SU-DHL-6 (cell line): ENCODE measurements at regions not wholly inside any gene's neighbourhood (a gene's known extent, or its start where the extent isn't known, plus 50 kb on each side); places are given as distances from the start of the nearest gene placed in this dataset.

Experiments
- EZH2phosphoT487 ChIP-seq: fragments of 200-600 bp; sonication (generic), shearing (Covaris generic); conservative IDR thresholded peaks from 2 replicates; pipeline ENCODE4 v1.6.1; 2018; ENCODE audit warnings: mild to moderate bottlenecking, antibody characterized with exemption, low read length, moderate library complexity, mixed read lengths
- TF ChIP-seq, protein P1 (sequence below): fragments of 200-600 bp; sonication (generic); IDR thresholded peaks from one replicate; pipeline ENCODE4 v1.5.1; 2017; ENCODE audit warnings: antibody characterized with exemption, mild to moderate bottlenecking, low read length, moderate library complexity; ENCODE audit not compliant: insufficient read depth, poor library complexity, severe bottlenecking

GRCh38 chr13:37954191-37954590 is 84.6 kb upstream of the TRPC4 start:
- TF ChIP-seq, protein P1, sequence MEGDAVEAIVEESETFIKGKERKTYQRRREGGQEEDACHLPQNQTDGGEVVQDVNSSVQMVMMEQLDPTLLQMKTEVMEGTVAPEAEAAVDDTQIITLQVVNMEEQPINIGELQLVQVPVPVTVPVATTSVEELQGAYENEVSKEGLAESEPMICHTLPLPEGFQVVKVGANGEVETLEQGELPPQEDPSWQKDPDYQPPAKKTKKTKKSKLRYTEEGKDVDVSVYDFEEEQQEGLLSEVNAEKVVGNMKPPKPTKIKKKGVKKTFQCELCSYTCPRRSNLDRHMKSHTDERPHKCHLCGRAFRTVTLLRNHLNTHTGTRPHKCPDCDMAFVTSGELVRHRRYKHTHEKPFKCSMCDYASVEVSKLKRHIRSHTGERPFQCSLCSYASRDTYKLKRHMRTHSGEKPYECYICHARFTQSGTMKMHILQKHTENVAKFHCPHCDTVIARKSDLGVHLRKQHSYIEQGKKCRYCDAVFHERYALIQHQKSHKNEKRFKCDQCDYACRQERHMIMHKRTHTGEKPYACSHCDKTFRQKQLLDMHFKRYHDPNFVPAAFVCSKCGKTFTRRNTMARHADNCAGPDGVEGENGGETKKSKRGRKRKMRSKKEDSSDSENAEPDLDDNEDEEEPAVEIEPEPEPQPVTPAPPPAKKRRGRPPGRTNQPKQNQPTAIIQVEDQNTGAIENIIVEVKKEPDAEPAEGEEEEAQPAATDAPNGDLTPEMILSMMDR, result no peak
- no peak for TF ChIP-seq EZH2phosphoT487
